T-cell (primary cell): ENCODE measurements at regions not wholly inside any gene's neighbourhood (a gene's known extent, or its start where the extent isn't known, plus 50 kb on each side); places are given as distances from the start of the nearest gene placed in this dataset.

Experiments
- ATAC-seq, 4 experiments: fragments of 200-7000 bp in 3 of 4; fragments of 150-1000 bp in 1 of 4; cut with Tn5 transposase; replicated peaks in 1 of 4; 1 replicate in 3 of 4; 2 replicates in 1 of 4; pipeline ENCODE4 v1.10.0; 2021; ENCODE audit warnings: moderate library complexity in 3 of 4, mild to moderate bottlenecking in 2 of 4, moderate number of reproducible peaks in 1 of 4
- CTCF ChIA-PET, 2 donors: fragments of 300-600 bp; sonication (Branson Sonifier 250); formaldehyde crosslinking; loops; one replicate each; lab custom pipeline; 2022; ENCODE audit warnings: antibody characterized with exemption in 2 of 2; lab: Charles Lee
- POLR2A ChIA-PET, 2 donors: fragments of 300-600 bp; sonication (Branson Sonifier 250); formaldehyde crosslinking; loops; one replicate each; lab custom pipeline; 2022; ENCODE audit warnings: antibody characterized with exemption in 2 of 2; lab: Charles Lee
- DNase-seq, 35 experiments: peaks; one replicate each; pipeline versions ENCODE4 v3.0.0 to v3.0.0-alpha.2; 2013 to 2023
- H3K27ac ChIP-seq: one replicate; pipeline ENCODE4 v1.5.1; 2013; ENCODE audit warnings: low read length
- H3K27me3 ChIP-seq, 2 experiments: replicated peaks in 1 of 2; 1 replicate in 1 of 2; 2 replicates in 1 of 2; pipeline versions ENCODE4 v1.6.1 to v1.7.0; 2013; ENCODE audit warnings: low read length in 1 of 2, mixed read lengths in 1 of 2; ENCODE audit not compliant: control insufficient read depth in 2 of 2, insufficient read depth in 2 of 2; ENCODE audit errors: extremely low read depth in 1 of 2
- H3K36me3 ChIP-seq, 2 donors: 1 replicate in 1 of 2; 2 replicates in 1 of 2; pipeline versions ENCODE4 v1.6.1 to v1.7.0; 2013; ENCODE audit warnings: low read length in 1 of 2; ENCODE audit not compliant: control insufficient read depth in 2 of 2, insufficient read depth in 1 of 2; ENCODE audit errors: extremely low read depth in 1 of 2
- H3K4me1 ChIP-seq, 2 experiments: 1 replicate in 1 of 2; 2 replicates in 1 of 2; pipeline versions ENCODE4 v1.6.1 to v1.7.0; 2013; ENCODE audit warnings: low read length in 2 of 2, mixed read lengths in 1 of 2; ENCODE audit not compliant: insufficient read depth in 2 of 2, control insufficient read depth in 1 of 2; ENCODE audit errors: extremely low read depth in 1 of 2
- H3K4me3 ChIP-seq, 2 donors: 1 replicate in 1 of 2; 2 replicates in 1 of 2; pipeline versions ENCODE4 v1.5.1 to v1.7.0; 2013; ENCODE audit warnings: mild to moderate bottlenecking in 2 of 2, low read length in 1 of 2, moderate library complexity in 1 of 2; ENCODE audit not compliant: control insufficient read depth in 1 of 2; ENCODE audit errors: extremely low read depth in 1 of 2
- H3K9me3 ChIP-seq: 2 replicates; pipeline ENCODE4 v1.7.0; 2013
- H3K27ac Mint-ChIP-seq, 2 donors: one replicate each; pipeline ENCODE4 v1.8.0; 2020 to 2021; ENCODE audit warnings: mild to moderate bottlenecking in 2 of 2, mixed read lengths in 2 of 2
- H3K27me3 Mint-ChIP-seq, 2 donors: one replicate each; pipeline ENCODE4 v1.8.0; 2021 to 2022; ENCODE audit warnings: mixed read lengths in 2 of 2
- H3K36me3 Mint-ChIP-seq: one replicate; pipeline ENCODE4 v1.8.0; 2021; ENCODE audit warnings: mixed read lengths
- H3K4me1 Mint-ChIP-seq, 3 donors: one replicate each; pipeline ENCODE4 v1.8.0; 2020 to 2022; ENCODE audit warnings: mixed read lengths in 3 of 3, mild to moderate bottlenecking in 1 of 3
- H3K4me3 Mint-ChIP-seq, 3 donors: one replicate each; pipeline ENCODE4 v1.8.0; 2020 to 2022; ENCODE audit warnings: mild to moderate bottlenecking in 3 of 3, mixed read lengths in 3 of 3, moderate library complexity in 3 of 3
- H3K9me3 Mint-ChIP-seq, 3 donors: one replicate each; pipeline ENCODE4 v1.8.0; 2020 to 2022; ENCODE audit warnings: mixed read lengths in 3 of 3
- WGBS: methylation state at CpG from one replicate; pipeline ENCODE4 v1.1.5; 2013; ENCODE audit warnings: missing lambda C conversion rate; ENCODE audit not compliant: insufficient coverage; 5-methylcytosine and 5-hydroxymethylcytosine counted together

DNA sequence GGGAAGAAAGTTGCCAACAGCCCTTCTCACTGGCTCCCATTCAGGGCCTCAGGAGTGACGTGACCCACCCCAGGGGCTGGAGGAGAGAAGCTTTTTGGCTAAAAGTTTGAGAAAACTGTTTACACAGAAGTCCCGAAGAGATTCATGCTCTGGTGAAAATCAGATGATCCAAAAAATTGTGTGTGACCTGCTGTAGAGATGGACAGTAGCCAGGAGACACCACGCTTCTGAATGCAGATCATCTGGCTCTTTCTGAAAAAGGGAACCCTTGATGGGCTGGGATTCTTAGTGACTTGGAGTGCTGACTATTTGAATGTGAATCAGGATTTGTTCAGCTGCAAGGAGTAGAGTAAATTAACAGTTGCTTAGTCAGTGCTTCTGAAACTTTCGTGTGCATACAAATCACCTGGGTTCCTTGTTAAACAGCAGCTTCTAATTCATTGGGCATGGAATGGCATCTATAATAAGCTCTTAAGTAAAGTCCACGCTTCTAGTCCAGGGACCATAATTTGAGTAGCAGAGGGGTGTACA, 265.1 kb downstream of the PREX1 start:
- no peak for ATAC-seq
- H3K27ac Mint-ChIP-seq = no peak overlapping the region
- DNase-seq = no peak
- Histone ChIP-seq H3K27ac (no peak overlapping the region), H3K36me3 (no peaks in the 10 kb centered on the region), H3K9me3 (no peaks in the 10 kb centered on the region), H3K4me1 (no peaks in the 10 kb centered on the region), H3K27me3 (peaks cover 0 to 21% of the 10 kb centered on the region in 2 experiments), H3K4me3 (no peak overlapping the region)
- no peaks in the 10 kb centered on the region for H3K36me3 Mint-ChIP-seq
- peaks cover 10 to 20% of the 10 kb centered on the region in 2 donors for H3K27me3 Mint-ChIP-seq
- 69% methylated on average over 4 of the region's 5 CpGs for WGBS
- H3K4me1 Mint-ChIP-seq = no peaks in the 10 kb centered on the region
- ChIA-PET CTCF (no interaction called here), POLR2A (no interaction called here)
- H3K4me3 Mint-ChIP-seq = no peak overlapping the region
- H3K9me3 Mint-ChIP-seq = no peaks in the 10 kb centered on the region

DNA sequence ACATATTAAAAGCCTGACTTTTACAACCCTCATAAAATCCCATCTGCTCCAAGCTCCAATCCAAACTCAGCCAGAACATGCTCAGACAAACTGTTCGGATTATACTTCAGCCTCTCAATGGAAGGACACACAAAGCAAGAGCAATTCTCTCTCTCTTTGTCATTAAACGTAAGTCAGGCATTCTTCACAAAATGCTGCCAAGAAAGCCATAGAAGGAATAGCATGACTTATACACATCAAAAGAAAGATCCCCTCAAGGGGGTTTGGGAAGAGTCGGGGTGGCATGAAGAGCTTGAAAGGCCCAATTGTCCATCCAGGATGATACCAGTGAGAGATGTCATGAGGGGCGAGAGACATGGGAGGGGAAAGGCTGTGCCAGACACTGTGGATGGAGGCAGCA, 268.9 kb downstream of the PREX1 start:
- CTCF ChIA-PET = no interaction called here
- no peak overlapping the region for H3K4me3 Mint-ChIP-seq
- H3K4me1 Mint-ChIP-seq = no peaks in the 10 kb centered on the region
- no peaks in the 10 kb centered on the region for H3K36me3 Mint-ChIP-seq
- no peaks in the 10 kb centered on the region for H3K36me3 ChIP-seq
- no peak overlapping the region for H3K4me3 ChIP-seq
- H3K27me3 Mint-ChIP-seq = peaks cover 5 to 15% of the 10 kb centered on the region in 2 donors
- POLR2A ChIA-PET = no interaction called here
- 17% methylated on average over 1 of the region's 4 CpGs for WGBS
- DNase-seq (no peak), ATAC-seq (no peak)
- H3K4me1 ChIP-seq = no peaks in the 10 kb centered on the region
- H3K27ac ChIP-seq = no peak overlapping the region
- H3K9me3 Mint-ChIP-seq = no peaks in the 10 kb centered on the region
- H3K27ac Mint-ChIP-seq = no peak overlapping the region
- H3K27me3 ChIP-seq = peaks cover 0 to 6% of the 10 kb centered on the region in 2 experiments
- H3K9me3 ChIP-seq = no peaks in the 10 kb centered on the region

DNA sequence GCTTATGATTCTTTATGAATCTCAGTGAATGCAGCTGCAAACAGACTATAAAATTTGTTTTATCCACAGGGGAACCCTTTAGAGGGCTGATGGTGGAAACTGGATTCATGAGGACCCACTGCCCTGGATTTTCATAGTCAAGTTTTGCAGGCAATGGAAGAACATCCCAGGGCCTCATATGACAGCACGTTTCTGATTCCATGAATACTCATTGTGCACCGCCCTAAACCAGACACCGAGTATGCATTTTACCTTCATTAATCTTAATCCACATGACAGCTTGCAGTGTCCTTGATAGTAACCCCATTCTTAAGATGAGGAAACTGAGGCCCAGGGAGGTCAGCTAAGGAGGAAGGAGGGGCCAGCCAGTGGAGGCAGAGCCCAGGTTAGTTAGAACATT, 270.4 kb downstream of the PREX1 start:
- no peak overlapping the region for H3K27ac Mint-ChIP-seq
- POLR2A ChIA-PET = no interaction called here
- no peak for ATAC-seq

DNA sequence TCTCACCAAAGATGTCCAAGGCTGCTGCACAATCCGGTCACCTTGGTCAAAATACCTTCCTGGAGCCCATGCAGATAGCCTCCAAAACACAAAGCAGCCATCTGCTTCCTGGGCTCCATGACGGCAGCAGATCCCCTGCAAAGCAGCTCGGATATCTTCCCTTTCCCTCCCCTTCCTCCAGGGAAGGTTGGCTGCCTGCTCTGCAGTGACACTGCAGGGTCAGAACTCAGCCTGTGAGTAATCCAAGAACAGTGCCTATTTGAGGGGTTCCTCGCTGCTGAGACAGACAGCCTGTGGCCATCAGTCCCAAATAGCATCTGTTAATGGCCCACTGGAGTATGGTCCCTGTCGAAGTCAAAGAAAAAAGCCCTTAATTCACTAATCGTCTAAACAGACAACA, 270.8 kb downstream of the PREX1 start:
- Histone ChIP-seq H3K27ac (no peak overlapping the region), H3K27me3 (peaks cover 0 to 12% of the 10 kb centered on the region in 2 experiments), H3K9me3 (no peaks in the 10 kb centered on the region), H3K4me1 (no peaks in the 10 kb centered on the region), H3K36me3 (no peaks in the 10 kb centered on the region), H3K4me3 (no peak overlapping the region)
- ATAC-seq (no peak), DNase-seq (no peak)
- Mint-ChIP-seq H3K4me3 (no peak overlapping the region), H3K27ac (no peak overlapping the region), H3K9me3 (no peaks in the 10 kb centered on the region), H3K27me3 (peaks cover 5 to 15% of the 10 kb centered on the region in 2 donors), H3K4me1 (no peaks in the 10 kb centered on the region), H3K36me3 (no peaks in the 10 kb centered on the region)
- POLR2A ChIA-PET = no interaction called here
- WGBS = 52% methylated on average over 2 of the region's 6 CpGs
- CTCF ChIA-PET = no interaction called here

More for the DNA sequence above, 270.4 kb downstream of the PREX1 start:
- H3K4me1 Mint-ChIP-seq = no peaks in the 10 kb centered on the region
- WGBS = no CpG with 5 or more reads among the region's 3 CpGs
- H3K36me3 Mint-ChIP-seq = no peaks in the 10 kb centered on the region
- no peak overlapping the region for H3K4me3 Mint-ChIP-seq
- no peak for DNase-seq
- Histone ChIP-seq H3K4me1 (no peaks in the 10 kb centered on the region), H3K4me3 (no peak overlapping the region), H3K9me3 (no peaks in the 10 kb centered on the region), H3K27me3 (peaks cover 0 to 9% of the 10 kb centered on the region in 2 experiments), H3K36me3 (no peaks in the 10 kb centered on the region), H3K27ac (no peak overlapping the region)
- CTCF ChIA-PET = no interaction called here
- H3K27me3 Mint-ChIP-seq = peaks cover 5 to 15% of the 10 kb centered on the region in 2 donors
- no peaks in the 10 kb centered on the region for H3K9me3 Mint-ChIP-seq

DNA sequence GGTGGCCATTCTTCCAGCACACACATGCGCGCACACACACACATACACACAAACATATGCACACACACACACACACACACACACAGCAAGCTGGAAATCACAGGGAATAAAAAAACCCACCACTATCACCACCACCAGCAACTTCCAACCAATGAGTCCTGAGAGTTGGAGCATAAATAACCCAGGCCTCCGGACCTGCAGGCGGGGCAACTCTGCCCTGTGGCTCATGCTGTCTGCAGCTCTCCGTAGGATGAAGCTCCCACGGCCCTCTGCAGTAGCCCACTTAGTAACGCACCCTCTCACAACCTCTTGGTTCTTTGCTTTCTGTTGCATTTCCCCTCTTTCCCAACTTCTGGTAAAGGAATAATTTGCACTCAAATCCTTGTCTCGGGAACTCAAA, 275.2 kb downstream of the PREX1 start:
- Histone ChIP-seq H3K4me1 (no peaks in the 10 kb centered on the region), H3K36me3 (no peaks in the 10 kb centered on the region), H3K9me3 (no peaks in the 10 kb centered on the region), H3K27ac (no peak overlapping the region), H3K27me3 (peaks cover 0 to 14% of the 10 kb centered on the region in 2 experiments), H3K4me3 (no peak overlapping the region)
- DNase-seq = no peak
- H3K4me1 Mint-ChIP-seq = no peaks in the 10 kb centered on the region
- no peaks in the 10 kb centered on the region for H3K9me3 Mint-ChIP-seq
- peaks cover 4 to 26% of the 10 kb centered on the region in 2 donors for H3K27me3 Mint-ChIP-seq
- WGBS = 82% methylated on average over 7 of the region's 8 CpGs
- ChIA-PET CTCF (no interaction called here), POLR2A (no interaction called here)
- H3K4me3 Mint-ChIP-seq = no peak overlapping the region
- no peak for ATAC-seq
- H3K36me3 Mint-ChIP-seq = no peaks in the 10 kb centered on the region
- no peak overlapping the region for H3K27ac Mint-ChIP-seq

DNA sequence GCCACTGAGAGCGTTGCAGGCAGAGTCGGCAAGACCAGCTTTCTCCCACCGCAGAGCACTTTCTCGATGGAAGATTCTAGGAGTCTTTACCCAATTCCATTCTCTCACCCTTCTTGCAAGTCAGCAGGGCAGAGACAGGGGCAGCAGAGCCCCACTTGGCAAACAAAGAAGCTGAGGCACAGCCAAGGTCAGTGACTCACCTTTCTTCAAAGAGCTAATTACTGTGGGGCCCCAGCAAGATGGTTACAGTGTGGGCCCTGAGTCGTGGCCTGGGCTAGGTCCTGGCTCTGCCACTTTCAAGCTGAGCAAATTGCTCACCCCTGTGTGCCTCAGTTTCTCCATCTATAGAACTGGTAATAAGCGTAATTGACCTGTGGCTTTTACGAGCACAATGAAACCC, 277.0 kb downstream of the PREX1 start:
- Histone ChIP-seq H3K27me3 (peaks cover 0 to 22% of the 10 kb centered on the region in 2 experiments), H3K36me3 (no peaks in the 10 kb centered on the region), H3K27ac (no peak overlapping the region), H3K4me1 (no peaks in the 10 kb centered on the region), H3K9me3 (no peaks in the 10 kb centered on the region), H3K4me3 (no peak overlapping the region)
- DNase-seq (no peak), ATAC-seq (no peak)
- no peak overlapping the region for H3K4me3 Mint-ChIP-seq
- H3K27ac Mint-ChIP-seq = no peak overlapping the region
- 43% methylated on average over 1 of the region's 7 CpGs for WGBS
- peaks cover 0 to 25% of the 10 kb centered on the region in 2 donors for H3K27me3 Mint-ChIP-seq
- no peaks in the 10 kb centered on the region for H3K36me3 Mint-ChIP-seq
- H3K9me3 Mint-ChIP-seq = no peaks in the 10 kb centered on the region
- CTCF ChIA-PET = no interaction called here
- POLR2A ChIA-PET = no interaction called here
- no peaks in the 10 kb centered on the region for H3K4me1 Mint-ChIP-seq

DNA sequence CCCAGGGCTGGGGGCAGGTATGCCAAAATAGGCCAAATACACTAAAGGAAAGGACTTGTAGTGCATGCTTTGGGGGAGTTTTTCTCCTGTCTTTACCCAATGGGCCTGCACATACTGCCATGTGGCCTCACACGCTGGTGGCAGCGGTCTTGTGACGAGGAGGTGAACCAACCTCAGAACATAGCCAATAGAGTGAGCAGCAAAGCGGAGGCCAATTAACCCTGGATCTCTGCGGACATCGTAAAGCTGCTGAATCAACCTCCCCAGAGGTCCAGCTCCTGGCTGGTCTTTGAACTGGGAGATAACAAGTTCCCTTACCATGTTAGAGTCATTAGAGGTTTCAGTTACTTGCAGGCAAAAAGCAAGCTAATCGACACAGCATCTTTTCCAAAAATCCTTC, 280.1 kb downstream of the PREX1 start:
- Mint-ChIP-seq H3K27me3 (peaks cover 13 to 50% of the 10 kb centered on the region in 2 donors), H3K27ac (no peak overlapping the region), H3K36me3 (no peaks in the 10 kb centered on the region), H3K4me1 (no peaks in the 10 kb centered on the region), H3K9me3 (no peaks in the 10 kb centered on the region), H3K4me3 (no peak overlapping the region)
- H3K4me3 ChIP-seq = no peak overlapping the region
- ChIA-PET CTCF (no interaction called here), POLR2A (no interaction called here)
- H3K9me3 ChIP-seq = no peaks in the 10 kb centered on the region
- no peak for DNase-seq
- no peak for ATAC-seq
- no peak overlapping the region for H3K27ac ChIP-seq
- peaks cover 0 to 46% of the 10 kb centered on the region in 2 experiments for H3K27me3 ChIP-seq
- WGBS = 100% methylated on average over 1 of the region's 7 CpGs
- H3K36me3 ChIP-seq = no peaks in the 10 kb centered on the region
- no peaks in the 10 kb centered on the region for H3K4me1 ChIP-seq
